DMS53 treated with DMSO at 0.1 percent for 48 hours (cell line): ENCODE measurements at regions not wholly inside any gene's neighbourhood (a gene's known extent, or its start where the extent isn't known, plus 50 kb on each side); places are given as distances from the start of the nearest gene placed in this dataset.

ENCODE experiments used
- DNase-seq: peaks from one replicate; lab custom pipeline; 2025; ENCODE audit not compliant: unreplicated experiment; lab: John Stamatoyannopoulos, UW

DNA sequence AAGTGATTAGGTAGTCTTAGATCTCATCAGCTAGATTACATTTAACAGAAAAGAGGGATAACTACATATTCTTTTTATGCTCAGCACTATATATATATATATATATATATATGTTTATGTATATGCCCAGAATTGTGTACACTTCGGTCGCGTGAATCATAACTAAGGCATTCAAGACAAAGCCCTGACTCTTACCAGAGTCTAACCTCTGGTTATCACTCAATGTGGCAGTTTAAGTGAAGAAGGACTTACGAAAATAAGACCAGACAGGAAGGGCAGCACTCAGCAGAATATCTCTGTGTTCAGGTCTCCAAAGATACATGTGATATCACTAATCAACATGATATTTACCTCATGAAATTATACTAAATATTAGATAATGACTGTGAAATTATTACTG is 1326.7 kb downstream of the MRPL39 start:
- no peak for DNase-seq

DNA sequence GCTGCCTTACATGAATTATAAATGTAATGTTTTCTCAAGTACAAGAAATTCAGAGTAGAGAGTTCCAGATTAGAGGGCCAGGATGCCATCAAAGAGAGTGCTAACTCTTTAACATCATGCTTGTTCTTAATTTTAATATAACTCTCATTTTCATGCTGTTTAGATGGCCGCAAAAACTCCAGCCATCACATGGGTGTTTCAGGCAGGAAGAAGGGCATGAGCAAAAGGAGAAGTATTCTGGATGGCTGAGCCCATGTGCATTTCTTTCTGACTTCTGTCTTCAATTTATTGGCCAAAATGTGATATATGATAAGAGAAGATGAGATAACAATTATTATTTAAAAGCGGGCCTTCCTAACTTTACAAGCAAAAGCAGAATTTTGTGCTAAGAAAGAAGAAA is 1328.6 kb downstream of the MRPL39 start:
- DNase-seq = no peak

DNA sequence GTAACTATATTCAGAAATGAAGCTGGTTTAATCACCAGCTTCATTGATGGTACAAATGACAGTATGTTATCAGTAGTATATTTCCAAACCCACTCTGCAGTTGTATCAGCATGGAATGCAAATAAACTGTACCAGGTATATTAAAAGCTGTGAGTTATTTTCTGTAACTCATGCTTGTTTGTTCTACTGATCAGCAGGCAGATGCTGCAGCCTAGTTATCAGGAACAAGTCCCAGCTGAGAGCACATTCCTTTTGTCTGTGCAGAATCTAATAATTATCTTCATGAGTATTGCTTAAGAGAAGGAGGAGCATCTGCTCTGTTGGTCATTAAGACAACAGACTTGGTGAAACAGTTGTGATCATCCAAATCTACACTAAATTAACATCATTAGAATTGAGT is 1331.1 kb downstream of the MRPL39 start:
- DNase-seq = no peak

DNA sequence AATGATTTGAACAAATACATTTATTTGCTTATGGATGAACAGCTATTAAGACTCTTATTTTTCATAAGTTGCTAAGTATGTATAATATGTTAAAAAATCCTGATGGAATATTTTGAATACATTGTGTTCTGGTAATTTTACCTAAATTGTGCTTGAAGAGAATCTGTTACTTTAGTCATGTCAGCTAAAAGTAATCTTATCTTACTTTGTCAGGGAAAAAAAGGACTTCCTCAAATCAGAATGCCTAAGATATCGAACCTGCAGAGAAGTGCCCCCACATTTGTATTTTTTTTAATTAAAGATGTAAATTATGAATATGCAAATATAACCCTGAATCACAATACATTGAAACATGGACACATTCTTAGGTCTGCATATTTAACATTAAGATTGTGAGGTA is 1331.7 kb downstream of the MRPL39 start:
- DNase-seq = no peak

DNA sequence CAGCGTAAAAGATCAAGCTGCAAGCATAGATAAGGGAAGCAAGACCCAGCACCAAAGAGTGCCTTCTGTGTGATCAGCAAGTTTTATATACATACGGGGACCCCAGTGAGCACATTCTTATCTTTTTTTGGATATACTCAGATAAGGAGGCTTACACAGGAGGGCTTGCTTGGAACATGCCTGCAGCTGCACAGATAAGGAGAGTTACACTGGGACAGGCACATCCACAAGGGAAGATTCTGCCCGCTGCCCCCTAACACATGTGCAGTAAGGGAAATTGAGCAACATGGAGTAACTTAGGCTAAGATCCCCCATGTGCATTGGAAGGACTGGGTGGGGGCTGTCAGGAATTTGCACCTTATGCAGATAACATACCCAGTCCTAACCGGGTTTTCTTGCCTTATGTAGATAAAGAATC is 1334.8 kb downstream of the MRPL39 start:
- DNase-seq = no peak

DNA sequence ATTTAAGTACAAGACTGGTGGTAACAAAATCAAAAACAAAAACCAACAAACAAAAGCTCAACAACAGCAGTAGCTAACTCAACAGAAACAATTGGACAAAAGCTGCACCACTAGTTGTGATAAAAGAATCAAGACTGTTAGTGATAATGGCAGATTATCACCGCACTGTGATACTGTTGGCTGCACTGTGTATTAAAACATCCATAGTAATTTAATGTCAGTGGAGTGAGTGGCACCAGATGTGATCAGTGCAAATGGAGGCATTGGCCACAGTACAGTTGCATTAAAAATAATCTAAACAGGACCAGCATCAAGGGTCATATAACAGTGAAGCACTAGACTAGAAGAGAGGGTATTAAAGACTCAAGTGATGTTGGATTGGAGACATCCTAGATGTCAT is 1341.3 kb downstream of the MRPL39 start:
- DNase-seq = no peak

DNA sequence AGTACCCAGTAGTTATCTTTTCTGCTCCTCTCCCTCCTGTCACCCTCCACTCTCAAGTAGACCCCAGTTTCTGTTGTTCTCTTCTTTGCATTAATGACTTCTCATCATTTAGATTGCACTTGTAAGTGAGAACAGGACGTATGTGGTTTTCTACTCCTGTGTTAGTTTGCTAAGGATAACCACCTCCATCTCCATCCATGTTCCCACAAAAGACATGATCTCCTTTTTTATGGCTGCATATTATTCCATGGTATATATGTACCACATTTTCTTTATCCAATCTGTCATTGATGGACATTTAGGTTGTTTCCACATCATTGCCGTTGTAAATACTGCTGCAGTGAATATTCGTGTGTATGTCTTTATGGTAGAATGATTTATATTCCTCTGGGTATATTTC is 1346.5 kb downstream of the MRPL39 start:
- DNase-seq = no peak

DNA sequence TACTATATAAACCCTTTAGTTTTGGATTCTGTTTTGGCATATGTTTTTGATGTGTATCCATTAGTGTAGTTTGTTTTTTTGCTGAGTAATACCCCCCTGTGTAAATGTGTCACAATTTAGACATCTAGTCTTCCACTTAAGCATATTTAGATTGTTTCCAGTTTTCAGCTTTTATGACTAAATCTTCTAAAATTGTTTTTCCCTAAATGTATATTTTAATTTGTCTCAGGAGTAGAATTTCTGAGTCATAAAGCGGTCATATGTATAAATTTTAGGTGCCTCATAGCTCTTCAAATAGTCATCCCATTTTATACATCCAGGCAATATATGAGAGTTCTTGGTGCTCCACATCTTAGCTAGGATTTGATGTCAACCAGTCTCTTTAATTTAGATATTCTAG is 1348.0 kb downstream of the MRPL39 start:
- DNase-seq = no peak

DNA sequence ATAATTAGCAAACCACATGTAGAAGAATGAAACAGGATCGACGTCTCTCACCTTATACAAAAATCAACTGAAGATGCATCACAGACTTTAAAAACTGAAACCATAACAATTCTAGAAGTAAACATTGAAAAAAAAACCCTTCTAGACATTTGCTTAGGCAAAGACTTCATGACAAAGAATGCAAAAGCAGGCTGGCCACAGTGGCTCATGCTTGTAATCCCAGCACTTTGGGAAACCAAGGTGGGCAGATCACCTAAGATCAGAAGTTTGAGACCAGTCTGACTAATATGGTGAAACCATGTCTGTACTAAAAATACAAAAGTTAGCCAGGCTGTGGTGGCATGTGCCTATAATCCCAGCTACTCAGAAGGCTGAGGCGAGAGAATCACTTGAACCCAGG is 1351.7 kb downstream of the MRPL39 start:
- no peak for DNase-seq

DNA sequence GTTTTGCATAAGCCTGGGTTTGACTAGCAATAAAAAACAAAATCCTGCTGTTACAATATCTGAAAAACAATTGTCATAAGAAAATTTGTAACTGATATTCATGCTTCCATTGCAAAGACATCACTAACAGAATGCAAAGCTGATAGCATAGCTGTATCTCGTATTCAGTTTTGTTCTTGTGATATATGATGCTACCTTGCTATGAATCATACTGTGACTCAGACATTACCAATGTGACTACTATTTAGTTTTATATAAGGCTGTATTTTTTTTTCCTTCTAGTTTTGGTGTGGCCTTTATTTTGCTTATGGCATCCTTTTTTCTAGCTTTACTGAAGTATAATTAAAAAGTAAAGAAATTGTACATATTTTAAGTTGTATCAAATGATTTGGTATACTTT is 1381.8 kb downstream of the MRPL39 start:
- DNase-seq = no peak

DNA sequence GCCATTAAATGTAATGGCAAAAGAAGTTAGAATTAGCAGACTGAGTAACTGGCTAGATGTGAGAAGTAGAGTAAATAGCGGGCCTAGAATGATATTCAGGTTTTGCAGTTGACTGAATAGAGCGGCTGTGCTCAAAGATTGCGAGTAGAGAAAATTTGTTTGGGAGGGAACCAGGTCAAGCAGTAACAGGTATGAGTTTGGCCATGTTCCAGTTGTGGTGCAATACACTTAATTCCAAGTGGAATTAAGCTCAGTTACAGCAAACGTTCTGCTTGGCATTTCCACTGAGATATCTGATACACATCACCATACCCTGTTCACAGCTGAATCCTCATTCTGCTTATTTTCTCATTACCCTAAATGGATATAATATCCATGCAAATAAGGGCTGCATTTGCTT is 1382.9 kb downstream of the MRPL39 start:
- no peak for DNase-seq

DNA sequence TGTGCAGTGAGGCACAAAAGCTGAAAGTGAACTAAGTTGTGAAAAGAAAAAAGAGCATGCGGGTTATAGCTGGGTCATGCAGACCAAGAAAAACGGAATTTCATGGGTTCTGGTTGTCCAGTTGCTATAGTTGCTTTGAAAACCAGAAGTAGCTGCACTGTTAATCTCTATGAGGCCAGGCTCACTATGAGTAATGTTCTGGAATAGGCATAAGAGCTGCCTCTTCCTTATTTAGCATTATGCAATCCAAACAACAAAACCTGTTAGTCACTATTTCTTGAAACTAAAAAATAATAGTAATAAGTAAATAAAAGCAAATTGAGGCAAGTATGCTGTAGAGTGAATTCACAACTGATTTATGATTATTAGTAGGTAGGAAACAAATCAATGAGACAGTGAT is 1383.7 kb downstream of the MRPL39 start:
- no peak for DNase-seq

DNA sequence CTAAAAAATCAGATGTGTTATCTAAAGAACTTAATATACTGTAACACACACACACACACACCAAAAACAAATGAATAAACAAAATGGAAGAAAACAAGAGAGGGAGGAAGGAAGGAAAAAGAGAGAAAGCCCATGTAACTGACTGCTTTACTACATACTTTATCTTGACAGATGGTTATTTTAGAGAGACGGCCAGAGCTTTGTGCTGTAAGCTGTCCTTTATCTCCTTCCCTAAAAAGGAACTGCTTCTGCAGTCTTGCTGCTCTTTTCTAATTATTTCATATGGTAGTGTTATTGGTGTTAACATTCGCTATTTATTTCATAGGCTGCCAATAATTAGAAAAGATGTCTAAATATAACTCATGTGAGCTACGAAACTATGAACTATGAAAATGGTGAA is 1384.6 kb downstream of the MRPL39 start:
- no peak for DNase-seq

DNA sequence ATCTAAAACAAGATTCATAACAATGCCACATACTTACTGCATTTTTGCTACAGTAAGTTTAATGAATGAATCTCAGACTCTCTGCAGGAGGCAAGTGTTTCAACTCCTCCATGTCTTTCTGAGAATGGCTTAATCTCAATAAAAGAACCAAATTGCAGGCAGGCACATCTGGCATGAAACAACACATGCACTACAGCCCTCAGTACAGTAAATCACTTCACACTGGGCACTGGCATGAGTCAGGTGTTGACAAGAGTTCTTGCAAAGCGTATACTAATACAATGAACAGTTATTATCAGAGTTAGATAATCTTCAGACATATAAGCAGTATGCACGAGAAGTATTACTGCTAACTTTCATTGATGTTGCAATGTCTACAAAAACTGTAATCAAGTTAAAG is 1386.8 kb downstream of the MRPL39 start:
- no peak for DNase-seq

DNA sequence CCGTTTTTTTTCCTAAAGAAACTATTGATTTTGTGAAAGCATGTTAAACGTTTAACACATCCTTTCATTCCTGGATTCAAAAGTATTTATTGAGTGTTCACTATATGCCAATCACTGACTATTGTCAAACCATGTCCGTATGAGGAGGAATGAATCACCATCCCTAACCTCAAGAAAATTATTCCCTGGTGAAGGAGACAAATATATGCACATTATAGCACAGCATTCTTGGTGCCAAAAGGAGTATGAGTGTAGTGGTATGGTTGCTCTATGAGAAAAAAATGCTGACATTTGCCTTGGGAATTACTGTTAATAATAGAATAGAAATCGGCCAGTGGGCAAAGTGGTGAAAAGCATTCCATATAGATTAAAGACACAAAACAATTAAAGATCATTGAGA is 1390.1 kb downstream of the MRPL39 start:
- DNase-seq = no peak

DNA sequence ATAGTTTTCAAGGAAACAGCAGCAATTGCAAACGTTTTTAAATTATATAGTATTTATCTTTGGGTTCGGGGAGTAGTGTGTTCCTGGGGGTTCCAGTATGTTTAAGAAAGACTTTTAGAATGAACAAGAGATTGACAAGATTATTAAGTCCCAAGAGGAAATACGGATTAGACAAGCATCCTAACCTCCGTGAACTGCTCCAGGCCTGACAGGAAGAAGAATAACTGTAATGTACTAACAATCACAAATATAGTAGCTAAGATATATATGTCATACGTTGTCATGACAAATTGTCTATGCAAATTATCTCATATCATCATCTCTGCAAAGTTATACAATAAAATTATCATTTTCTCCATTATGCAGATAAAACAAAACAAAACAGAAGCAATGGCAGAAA is 1397.2 kb downstream of the MRPL39 start:
- DNase-seq = no peak

DNA sequence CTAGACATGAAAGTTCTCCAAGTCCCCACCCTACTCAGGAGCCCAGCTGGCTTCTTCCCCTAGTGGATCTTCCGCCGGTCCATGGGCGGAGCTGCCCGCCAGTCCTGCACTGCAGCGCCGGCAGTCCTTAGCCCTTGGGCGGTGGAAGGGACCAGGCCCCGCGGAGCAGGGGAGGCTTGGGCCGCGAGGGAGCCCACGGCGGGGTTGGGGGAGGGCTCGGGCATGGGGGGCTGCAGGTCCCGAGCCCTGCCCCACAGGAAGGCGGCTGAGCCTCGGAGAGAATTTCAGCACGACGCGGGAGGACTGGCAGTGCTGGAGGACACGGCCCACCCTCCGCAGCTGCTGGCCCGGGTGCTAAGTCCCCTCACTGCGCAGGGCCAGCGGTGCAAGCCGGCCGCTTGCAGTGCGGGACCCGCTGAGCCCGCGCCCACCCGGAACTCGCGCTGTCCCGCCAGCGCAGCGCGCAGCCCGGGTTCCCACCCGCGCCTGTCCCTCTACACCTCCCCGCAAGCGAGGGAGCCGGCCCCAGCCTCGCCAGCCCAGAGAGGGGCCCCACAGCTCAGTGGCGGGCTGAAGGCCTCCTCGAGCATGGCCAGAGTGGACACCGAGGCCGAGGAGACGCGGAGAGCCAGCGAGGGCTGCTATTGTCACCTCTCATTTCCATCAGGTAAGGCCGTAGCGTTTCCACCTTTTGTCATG is 1398.6 kb downstream of the MRPL39 start:
- no peak for DNase-seq

DNA sequence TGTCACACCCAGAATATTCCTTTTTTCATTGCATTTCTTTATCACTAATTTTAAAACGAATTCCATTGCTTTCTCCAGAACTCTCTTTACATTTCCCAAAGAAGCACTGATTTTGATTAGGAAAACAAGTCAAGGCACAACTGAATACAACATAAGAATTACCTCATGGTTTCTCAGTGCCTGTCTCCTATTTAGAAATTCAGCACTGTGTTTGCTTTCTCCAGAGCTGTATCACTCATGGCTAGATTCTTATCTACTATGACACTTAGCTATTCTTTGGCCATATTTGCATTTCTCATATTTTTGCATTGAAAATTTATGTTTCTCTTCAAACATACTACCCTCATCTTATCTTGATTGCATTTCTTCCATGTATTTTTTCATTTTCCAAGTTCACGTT is 1402.0 kb downstream of the MRPL39 start:
- no peak for DNase-seq

DNA sequence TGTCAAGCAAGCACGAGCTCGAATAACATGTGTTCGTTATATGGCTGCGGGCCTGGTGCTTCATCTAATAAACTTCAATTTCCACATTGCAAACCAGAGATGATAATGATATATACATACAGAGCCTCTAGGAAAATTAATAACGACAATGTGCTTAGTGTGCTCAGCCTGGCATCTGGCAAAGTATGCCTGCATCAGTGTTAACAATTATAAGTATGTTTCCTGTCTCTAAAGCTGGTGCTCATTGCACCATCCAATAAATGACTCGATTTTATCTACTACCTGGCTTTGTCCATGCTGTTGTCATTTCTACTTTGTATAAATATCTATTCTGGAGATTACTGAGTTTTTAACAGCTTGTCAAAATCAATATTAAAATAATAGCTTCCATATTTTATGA is 1402.6 kb downstream of the MRPL39 start:
- DNase-seq = no peak

DNA sequence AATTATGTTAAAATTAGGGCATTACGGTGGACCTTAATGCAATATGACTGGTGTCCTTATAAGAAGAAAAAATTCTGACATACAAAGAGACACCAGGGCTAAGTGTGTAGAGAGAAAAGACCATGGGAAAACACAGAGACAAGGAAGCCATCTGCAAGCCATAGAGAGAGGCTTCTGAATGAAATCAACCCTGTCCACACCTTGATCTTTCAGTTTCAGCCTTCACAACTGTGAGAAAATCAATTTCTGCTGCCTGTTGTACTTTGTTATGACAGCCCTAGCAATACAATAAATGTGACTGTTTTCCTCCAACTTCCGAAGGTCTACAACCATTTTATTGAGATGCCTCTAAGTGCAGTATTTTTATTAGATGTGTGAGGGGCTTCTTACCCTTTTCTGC is 1407.2 kb downstream of the MRPL39 start:
- no peak for DNase-seq

DNA sequence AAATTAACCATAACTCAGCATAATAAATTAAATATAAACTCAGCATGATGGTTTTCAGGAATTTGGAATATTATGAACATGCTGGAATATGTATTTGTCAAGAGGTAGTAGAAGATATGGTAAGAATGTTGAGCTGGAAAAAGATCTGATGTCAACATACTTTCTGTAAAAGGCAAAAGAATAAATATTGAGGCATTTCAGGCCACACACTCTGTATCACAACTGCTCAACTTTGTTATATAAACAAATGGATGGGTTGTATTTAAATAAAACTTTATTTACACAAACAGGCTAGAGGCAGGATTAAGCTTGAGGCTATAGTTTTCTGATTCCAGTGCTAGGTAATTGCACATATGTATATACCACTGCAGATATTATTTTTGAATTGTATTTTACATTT is 1409.4 kb downstream of the MRPL39 start:
- DNase-seq = no peak

DNA sequence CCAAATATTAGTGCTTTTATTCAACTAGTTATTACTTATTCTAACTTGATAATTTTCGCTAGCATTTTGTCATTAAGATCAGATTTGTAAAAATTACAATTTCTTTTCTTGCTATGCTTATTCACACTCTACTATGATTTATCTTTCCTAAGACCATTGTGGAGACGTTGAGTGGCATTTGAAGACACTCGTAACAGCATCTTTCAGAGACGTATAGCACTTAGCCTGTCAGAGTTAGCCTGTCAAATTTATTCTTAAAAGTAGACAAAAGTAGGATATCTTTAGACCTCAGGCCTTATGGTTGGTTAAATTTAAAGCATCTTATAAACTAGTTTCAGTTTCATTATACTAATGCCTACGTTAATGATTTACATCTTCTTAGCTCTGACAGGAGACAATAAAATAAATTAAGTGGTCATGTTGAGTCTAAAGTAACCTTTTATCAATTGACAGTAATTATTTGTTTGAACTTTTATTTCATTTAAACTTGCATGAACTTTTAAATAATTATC is 1410.1 kb downstream of the MRPL39 start:
- DNase-seq = no peak

DNA sequence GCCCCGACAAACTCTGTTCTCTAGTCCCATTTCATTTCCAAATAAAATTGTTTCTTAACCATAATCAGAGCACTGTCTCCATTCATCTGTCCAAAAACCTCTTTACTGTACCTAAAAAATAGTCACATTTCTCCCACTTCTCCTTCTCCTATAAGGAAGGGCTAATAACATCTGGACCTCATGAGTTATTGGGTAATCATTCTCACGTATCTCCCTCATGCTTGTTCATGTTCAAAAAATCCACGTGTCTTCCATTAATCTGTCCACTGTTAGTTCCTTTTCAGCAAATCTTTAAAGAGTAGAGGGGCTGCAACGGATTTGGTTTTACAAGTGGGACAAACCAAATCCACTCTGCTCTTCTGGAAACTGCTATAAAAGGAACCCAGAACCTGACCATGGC is 1418.8 kb downstream of the MRPL39 start:
- DNase-seq = no peak
